DMS153 (cell line): ENCODE measurements at regions not wholly inside any gene's neighbourhood (a gene's known extent, or its start where the extent isn't known, plus 50 kb on each side); places are given as distances from the start of the nearest gene placed in this dataset.
A peak's percentile ranks its signal among the peaks of the same experiment; 100 is the strongest.
"Not testable (repeated sequence)": the region's sequence is repeated elsewhere in the genome, so short reads cannot be mapped to it uniquely, and the experiment has no call there.

Source experiments
- DNase-seq: peaks from one replicate; lab custom pipeline; 2025; lab: John Stamatoyannopoulos, UW

DNA sequence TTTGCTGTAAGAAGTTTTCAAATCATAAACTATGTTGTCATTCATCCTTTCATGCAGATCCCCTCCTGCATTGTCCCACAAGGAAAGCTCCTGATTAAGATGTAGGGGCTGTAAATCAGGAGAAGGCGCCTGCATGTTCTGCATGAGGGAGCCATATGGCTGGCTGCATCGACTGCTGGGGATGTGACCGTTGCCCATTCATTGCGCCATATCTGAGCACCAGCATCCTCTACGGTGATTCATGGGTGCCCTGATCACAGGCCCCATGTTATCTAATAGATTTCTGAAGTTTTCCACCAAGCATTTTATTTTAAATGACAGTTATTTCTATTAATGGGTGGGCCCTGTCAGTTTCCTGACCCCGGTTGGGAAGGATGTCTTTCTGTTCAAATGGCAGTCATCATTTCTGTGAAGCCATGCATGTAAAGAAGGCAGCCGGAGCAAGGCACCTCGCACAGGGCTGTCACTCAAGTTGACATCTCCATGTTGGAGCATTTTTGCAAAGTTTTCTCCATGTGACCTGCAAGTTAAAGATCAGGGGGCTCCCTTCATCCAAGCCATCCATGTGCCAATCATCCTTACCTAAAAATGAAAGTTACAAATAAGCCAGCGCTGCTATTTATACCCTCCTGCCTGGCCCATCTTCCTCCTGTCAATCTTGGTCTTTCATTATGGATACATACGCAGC lies 128.8 kb downstream of the TEX36 start:
- no peak for DNase-seq

DNA sequence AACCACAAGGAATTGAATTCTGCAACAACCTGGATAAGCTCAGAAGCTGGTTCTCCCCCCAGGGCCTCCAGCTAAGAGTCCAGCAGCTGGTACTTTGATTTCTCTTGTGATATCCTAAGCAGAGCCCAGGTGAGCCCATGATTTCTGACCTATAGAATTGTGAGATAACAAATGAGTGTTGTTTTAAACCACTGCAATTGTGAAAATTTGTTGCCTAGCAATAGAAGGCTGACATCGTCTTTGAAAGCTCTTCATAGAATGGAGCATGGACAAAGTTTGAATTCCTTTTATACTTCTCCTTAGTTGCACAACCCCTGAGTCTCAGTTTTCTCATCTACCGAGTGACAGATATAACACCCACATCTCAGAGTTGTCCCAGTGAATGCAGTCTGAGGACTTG lies 129.9 kb downstream of the TEX36 start:
- no peak for DNase-seq

- DNase-seq, result no peak
Measured at GRCh38 chr10:125551247-125551646, 131.7 kb downstream of the TEX36 start.

GRCh38 chr10:125550362-125550761 lies 132.6 kb downstream of the TEX36 start:
- no peak for DNase-seq

- DNase-seq, result no peak
Measured at GRCh38 chr10:125549653-125550052, 133.3 kb downstream of the TEX36 start.

DNA sequence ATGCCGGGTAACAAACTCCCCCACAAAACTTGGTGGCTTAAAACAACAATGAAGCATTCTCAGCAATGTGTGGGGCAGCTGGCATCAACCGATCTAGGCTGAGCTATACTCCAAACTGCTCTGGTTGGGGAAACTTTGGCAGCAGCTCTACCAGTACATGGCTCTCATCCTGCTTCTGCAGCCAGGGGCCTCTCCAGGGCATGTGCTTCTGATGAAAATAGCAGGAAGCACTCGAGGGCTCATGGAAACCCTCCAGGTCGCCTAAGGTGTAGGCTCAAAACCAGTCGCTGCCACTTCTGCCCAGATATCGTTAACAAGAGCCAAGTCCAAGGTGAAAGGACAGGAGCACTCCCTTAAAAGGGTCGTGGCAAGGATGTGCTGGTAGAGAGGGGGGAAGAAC lies 134.1 kb downstream of the TEX36 start:
- DNase-seq, result no peak

- DNase-seq, result no peak
Measured at GRCh38 chr10:125548356-125548755, 134.6 kb downstream of the TEX36 start.

- no peak for DNase-seq
Measured at GRCh38 chr10:125547010-125547650, 135.8 kb downstream of the TEX36 start.

DNA sequence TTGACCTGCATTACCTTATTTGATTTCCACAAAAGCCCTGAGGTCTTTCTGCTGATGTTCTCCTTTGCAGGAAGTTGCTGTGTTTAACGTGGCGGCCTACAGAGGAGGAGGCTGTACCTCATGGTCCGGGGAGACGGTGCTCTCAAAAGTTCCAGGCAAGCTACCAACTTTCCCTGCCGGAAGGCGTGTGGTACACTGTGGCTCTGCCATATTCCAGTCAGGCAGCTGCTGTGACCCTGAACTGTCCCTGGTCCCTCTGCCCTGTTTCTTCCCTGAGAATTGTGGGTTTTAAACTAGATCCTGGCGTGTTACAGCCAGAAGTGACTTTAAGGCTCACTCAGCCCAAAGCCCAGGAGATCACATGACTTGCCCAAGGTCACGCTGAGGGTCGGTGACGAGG lies 139.2 kb downstream of the TEX36 start:
- no peak for DNase-seq

GRCh38 chr10:125538947-125539731 lies 143.8 kb downstream of the TEX36 start:
- DNase-seq, result peak; percentile 97

- no peak for DNase-seq
Measured at GRCh38 chr10:125536236-125536635, 146.7 kb downstream of the TEX36 start.

DNA sequence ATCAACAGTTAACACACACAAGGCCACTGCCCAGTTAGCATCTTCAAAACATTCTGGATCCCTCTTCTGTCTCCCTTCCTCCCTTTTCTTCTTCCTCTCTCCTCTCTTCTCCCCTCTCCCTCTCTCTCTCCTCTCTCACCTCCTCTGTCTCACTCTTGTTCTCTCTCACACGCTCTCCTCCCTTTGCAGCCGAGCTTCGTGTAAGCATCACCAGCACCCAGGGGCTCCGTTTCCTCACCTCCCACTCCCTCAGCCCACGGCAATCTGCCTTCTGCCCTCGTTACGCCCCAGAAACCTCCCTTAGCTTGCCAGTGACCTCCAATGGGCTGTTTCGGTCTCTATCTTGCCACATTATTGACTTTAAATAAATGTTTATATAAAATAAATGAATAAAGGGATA lies 147.4 kb downstream of the TEX36 start:
- DNase-seq, result no peak

DNA sequence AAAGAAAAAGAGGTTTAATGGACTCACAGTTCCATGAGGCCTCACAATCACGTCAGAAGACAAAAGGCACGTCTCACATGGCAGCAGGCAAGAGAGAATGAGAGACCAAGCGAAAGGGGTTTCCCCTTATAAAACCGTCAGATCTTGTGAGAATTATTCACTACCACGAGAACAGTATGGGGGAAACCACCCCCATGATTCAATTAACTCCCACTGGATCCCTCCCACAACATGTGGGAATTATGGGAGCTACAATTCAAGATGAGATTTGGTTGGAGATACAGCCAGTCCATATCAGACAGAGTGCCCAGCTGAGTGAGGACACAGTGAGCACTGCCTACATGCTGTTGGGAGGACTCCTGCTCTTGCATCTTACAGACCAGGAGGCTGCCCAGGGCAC lies 148.4 kb downstream of the TEX36 start:
- DNase-seq, result no peak

GRCh38 chr10:125533866-125534265 lies 149.1 kb downstream of the TEX36 start:
- no peak for DNase-seq

GRCh38 chr10:125531465-125531864 lies 151.5 kb downstream of the TEX36 start:
- peak; percentile 32 for DNase-seq

- no peak for DNase-seq
Measured at GRCh38 chr10:125523347-125523746, 159.6 kb downstream of the TEX36 start.

GRCh38 chr10:125521721-125522680 lies 161.0 kb downstream of the TEX36 start:
- no peak for DNase-seq

GRCh38 chr10:125520968-125521367 lies 162.0 kb downstream of the TEX36 start:
- DNase-seq, result no peak

GRCh38 chr10:125518397-125518796 lies 164.6 kb downstream of the TEX36 start:
- DNase-seq, result not testable (repeated sequence)

- no peak for DNase-seq
Measured at GRCh38 chr10:125515571-125515970, 167.4 kb downstream of the TEX36 start.

DNA sequence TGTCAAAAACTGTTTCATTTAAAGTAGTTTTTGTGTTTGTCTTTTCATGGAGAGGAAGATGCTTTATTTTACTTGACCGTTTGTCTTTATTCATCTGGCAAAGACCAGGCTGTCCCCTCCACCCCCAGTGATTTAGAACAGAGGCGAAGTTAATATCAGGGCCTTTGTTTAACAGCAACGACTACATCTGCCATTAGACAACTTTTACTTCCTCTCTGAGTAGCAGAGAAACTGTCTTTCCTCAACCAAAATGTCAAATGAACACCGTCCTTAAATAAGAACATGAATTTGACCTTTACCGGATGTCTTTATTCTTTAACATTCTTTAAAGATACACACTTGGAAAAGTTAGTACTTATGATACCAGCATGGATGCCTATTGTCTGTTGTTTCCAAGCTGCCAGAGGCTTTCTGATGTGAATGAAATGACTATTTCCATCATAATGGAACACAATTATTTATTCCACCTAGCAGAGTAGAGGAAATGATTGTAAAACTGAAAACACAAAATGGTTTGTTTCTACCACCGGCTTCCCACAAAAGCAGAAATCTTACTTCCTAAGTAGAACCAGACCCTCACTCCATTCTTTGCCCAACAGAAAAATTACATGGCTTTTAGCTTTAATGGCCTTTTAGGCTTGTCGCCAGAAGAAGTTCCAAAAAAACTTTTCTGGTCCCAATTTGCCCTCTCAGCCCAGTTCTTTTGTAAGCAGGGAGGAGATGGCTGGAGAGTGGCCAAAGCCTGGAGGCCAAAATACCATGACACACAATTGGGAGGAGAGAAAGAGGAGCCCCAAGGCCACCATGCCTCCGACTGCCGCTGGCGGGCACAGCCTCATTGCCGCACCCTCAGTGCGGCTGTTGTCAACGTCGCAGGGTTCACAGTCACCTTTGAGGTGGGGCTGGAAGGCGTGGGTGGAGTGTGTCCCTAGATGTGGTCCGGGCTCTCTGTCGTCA lies 168.5 kb downstream of the TEX36 start:
- no peak for DNase-seq
